ENCODE measurements at regions not wholly inside any gene's neighbourhood (a gene's known extent, or its start where the extent isn't known, plus 50 kb on each side); places are given as distances from the start of the nearest gene placed in this dataset.

DNA sequence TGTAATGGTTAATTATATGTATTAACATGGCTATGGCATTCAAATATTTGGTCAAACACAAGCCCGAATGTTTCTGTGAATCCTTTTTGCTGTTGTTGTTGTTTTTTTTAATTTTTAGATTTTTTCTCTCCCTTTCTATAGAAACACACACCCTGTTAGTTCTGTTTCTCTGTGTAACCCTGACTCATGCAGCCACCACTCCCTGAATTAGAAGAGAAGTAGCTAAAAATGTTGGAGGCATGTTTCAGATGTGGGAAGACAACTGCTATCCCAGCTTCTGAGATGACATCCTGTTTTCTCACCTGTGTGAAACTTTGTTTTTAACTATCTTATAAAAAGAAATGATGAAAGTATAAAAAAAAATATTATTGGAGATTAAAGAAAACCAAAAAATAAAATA, 219.6 kb upstream of the RGPD4 start:
- Mint-ChIP-seq H3K4me3 (no peak overlapping the region), H3K27ac (no peak overlapping the region)

DNA sequence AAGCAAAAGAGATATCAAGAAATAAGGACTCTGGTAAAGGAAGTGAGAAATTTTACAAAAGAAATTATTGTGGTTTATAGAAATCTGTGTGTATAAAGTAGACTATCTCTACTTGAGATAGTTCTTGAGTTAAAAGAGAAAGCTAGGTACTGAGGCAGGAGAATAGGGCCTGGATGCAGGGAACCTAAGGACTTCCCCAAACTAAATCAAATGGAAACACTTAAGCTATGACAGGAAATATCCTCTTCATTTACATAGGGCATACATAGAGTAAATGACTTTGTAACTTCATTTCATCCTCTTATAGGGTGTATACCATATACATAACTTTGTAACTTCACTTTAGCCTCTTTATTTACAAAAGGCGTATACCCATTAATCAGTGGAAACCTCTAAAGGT, 219.2 kb upstream of the RGPD4 start:
- Histone ChIP-seq H3K4me1 (ENCODE audit: control insufficient read depth in 2 of 2, insufficient read depth in 2 of 2, low read length in 2 of 2) (no peaks in the 10 kb centered on the region), H3K27me3 (replicated peaks in 1 of 4; ENCODE audit: control extremely low read depth in 1 of 4, control insufficient read depth in 3 of 4, insufficient read depth in 4 of 4, low read length in 3 of 4) (no peaks in the 10 kb centered on the region), H3K36me3 (replicated peaks in 1 of 2; ENCODE audit: control extremely low read depth in 1 of 2, control insufficient read depth in 1 of 2, extremely low read depth in 1 of 2, insufficient read depth in 2 of 2, low read length in 1 of 2) (no peaks in the 10 kb centered on the region), H3K79me2 (ENCODE audit: control insufficient read depth, insufficient read depth, low read length) (no peaks in the 10 kb centered on the region), H3K9ac (ENCODE audit: low read length) (no peak overlapping the region), H3K9me3 (ENCODE audit: control extremely low read depth in 1 of 3, control insufficient read depth in 2 of 3, insufficient read depth in 1 of 3, low read length in 2 of 3) (no peaks in the 10 kb centered on the region), H3K4me3 (ENCODE audit: control extremely low read depth in 1 of 5, extremely low read depth in 1 of 5, insufficient read depth in 1 of 5, low read depth in 2 of 5, low read length in 4 of 5) (no peak overlapping the region), H3K4me2 (replicated peaks; ENCODE audit: low read depth, low read length, poor library complexity, severe bottlenecking) (no peak overlapping the region), H2AFZ (ENCODE audit: insufficient read depth, low read depth, low read length, poor library complexity, severe bottlenecking) (no peak overlapping the region), H4K20me1 (ENCODE audit: control insufficient read depth, insufficient read depth, low read length, poor library complexity, severe bottlenecking) (no peaks in the 10 kb centered on the region), H3K27ac (ENCODE audit: low read length in 2 of 2) (no peak overlapping the region)
- no peaks in the 10 kb centered on the region for H3K9me3 Mint-ChIP-seq (ENCODE audit: insufficient read depth)
- no peak for ATAC-seq (ENCODE audit: low read depth)
- H3K4me1 Mint-ChIP-seq, result no peaks in the 10 kb centered on the region
- ChIA-PET POLR2A (no interaction called here), CTCF (no interaction called here)
- no peaks in the 10 kb centered on the region for H3K27me3 Mint-ChIP-seq
- H3K27ac Mint-ChIP-seq, result no peak overlapping the region
- TF ChIP-seq, protein P1, sequence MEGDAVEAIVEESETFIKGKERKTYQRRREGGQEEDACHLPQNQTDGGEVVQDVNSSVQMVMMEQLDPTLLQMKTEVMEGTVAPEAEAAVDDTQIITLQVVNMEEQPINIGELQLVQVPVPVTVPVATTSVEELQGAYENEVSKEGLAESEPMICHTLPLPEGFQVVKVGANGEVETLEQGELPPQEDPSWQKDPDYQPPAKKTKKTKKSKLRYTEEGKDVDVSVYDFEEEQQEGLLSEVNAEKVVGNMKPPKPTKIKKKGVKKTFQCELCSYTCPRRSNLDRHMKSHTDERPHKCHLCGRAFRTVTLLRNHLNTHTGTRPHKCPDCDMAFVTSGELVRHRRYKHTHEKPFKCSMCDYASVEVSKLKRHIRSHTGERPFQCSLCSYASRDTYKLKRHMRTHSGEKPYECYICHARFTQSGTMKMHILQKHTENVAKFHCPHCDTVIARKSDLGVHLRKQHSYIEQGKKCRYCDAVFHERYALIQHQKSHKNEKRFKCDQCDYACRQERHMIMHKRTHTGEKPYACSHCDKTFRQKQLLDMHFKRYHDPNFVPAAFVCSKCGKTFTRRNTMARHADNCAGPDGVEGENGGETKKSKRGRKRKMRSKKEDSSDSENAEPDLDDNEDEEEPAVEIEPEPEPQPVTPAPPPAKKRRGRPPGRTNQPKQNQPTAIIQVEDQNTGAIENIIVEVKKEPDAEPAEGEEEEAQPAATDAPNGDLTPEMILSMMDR (IDR thresholded peaks at IDR 0.05), result no peak
- no peak for TF ChIP-seq EZH2 (IDR thresholded peaks at IDR 0.05; ENCODE audit: borderline replicate concordance, insufficient read depth, low read depth, low read length, poor library complexity, severe bottlenecking)
- no peak overlapping the region for H3K4me3 Mint-ChIP-seq
- WGBS (ENCODE audit: insufficient coverage), result no CpG with 5 or more reads among the region's 1 CpG
- DNase-seq, result no peak
- intact Hi-C loops (cut with micrococcal nuclease), result no loop called here

More for the DNA sequence above, 219.6 kb upstream of the RGPD4 start:
- ChIA-PET CTCF (no interaction called here), POLR2A (no interaction called here)
- TF ChIP-seq, protein P1 (IDR thresholded peaks at IDR 0.05), result no peak
- TF ChIP-seq EZH2 (IDR thresholded peaks at IDR 0.05; ENCODE audit: borderline replicate concordance, insufficient read depth, low read depth, low read length, poor library complexity, severe bottlenecking), result no peak
- WGBS (ENCODE audit: insufficient coverage), result no CpG with 5 or more reads among the region's 1 CpG
- no peaks in the 10 kb centered on the region for H4K20me1 ChIP-seq (ENCODE audit: control insufficient read depth, insufficient read depth, low read length, poor library complexity, severe bottlenecking)
- H2AFZ ChIP-seq (ENCODE audit: insufficient read depth, low read depth, low read length, poor library complexity, severe bottlenecking), result no peak overlapping the region
- Mint-ChIP-seq H3K9me3 (ENCODE audit: insufficient read depth) (no peaks in the 10 kb centered on the region), H3K4me1 (no peaks in the 10 kb centered on the region), H3K27me3 (no peaks in the 10 kb centered on the region)
- no peaks in the 10 kb centered on the region for H3K79me2 ChIP-seq (ENCODE audit: control insufficient read depth, insufficient read depth, low read length)
- no peak overlapping the region for H3K27ac ChIP-seq (ENCODE audit: low read length in 2 of 2)
- DNase-seq (no peak), ATAC-seq (ENCODE audit: low read depth) (no peak)
- no peaks in the 10 kb centered on the region for H3K4me1 ChIP-seq (ENCODE audit: control insufficient read depth in 2 of 2, insufficient read depth in 2 of 2, low read length in 2 of 2)
- intact Hi-C loops (cut with micrococcal nuclease), result no loop called here
- no peak overlapping the region for H3K4me3 ChIP-seq (ENCODE audit: control extremely low read depth in 1 of 5, extremely low read depth in 1 of 5, insufficient read depth in 1 of 5, low read depth in 2 of 5, low read length in 4 of 5)
- no peaks in the 10 kb centered on the region for H3K27me3 ChIP-seq (replicated peaks in 1 of 4; ENCODE audit: control extremely low read depth in 1 of 4, control insufficient read depth in 3 of 4, insufficient read depth in 4 of 4, low read length in 3 of 4)
- H3K4me2 ChIP-seq (replicated peaks; ENCODE audit: low read depth, low read length, poor library complexity, severe bottlenecking), result no peak overlapping the region
- H3K9ac ChIP-seq (ENCODE audit: low read length), result no peak overlapping the region
- no peaks in the 10 kb centered on the region for H3K9me3 ChIP-seq (ENCODE audit: control extremely low read depth in 1 of 3, control insufficient read depth in 2 of 3, insufficient read depth in 1 of 3, low read length in 2 of 3)
- H3K36me3 ChIP-seq (replicated peaks in 1 of 2; ENCODE audit: control extremely low read depth in 1 of 2, control insufficient read depth in 1 of 2, extremely low read depth in 1 of 2, insufficient read depth in 2 of 2, low read length in 1 of 2), result no peaks in the 10 kb centered on the region

All from B cell (primary cell).